ENCODE measurements at regions not wholly inside any gene's neighbourhood (a gene's known extent, or its start where the extent isn't known, plus 50 kb on each side); places are given as distances from the start of the nearest gene placed in this dataset.
A peak's percentile ranks its signal among the peaks of the same experiment; 100 is the strongest.

DNA sequence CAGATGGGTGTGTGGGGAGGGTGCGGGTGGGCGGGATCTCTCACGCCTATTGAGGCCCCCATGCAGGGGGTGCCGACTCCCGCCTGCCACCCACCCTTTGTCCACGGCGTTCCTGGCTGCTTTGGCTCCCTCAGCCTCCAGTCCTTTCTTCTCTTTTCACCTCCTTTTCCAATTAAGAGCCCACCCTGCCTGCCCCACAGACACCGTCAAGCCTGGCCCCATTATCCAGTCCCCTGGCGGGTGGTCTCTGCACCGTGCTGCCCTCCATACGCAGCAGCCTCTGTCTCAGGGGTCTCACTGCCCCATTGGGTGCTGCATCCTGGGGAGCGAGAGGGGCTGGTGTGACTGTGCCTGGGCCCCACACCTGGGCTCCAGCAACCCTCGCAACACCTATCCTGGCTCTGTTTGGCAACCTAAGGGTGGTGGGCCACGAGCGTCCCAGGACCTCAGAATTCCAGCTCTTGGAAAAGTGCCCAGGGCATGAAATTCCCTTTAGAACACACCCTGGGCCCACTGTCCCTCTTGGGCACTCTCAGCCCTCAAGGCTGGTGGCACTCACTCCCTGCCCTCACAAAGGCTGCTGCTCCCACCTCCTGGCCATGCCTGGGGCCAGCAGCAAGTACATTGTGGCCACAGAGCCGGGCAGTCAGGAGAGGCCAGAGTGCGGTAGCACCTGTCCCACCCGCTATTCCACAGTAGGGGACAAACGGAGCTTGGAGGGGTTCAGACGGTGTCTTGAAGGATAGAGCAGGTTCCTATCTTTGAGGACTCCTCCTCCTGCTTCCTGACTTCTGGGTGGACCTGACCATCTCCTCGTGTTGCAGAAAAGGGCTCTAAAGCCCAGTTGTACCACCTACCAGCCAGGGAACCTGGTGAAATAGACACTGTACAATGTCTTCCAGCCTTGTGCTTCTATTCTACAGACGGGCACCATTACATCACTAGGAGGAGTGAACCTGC lies 114.1 kb downstream of the KIF26A start:
- peak in 1 of 2 donors; percentile 29 for DNase-seq
- TF ChIP-seq POLR2A (IDR thresholded peaks at IDR 0.05) (no peak), POLR2AphosphoS5 (IDR thresholded peaks at IDR 0.05) (no peak), EP300 (IDR thresholded peaks at IDR 0.05) (no peak)
- TF ChIP-seq, protein P1, sequence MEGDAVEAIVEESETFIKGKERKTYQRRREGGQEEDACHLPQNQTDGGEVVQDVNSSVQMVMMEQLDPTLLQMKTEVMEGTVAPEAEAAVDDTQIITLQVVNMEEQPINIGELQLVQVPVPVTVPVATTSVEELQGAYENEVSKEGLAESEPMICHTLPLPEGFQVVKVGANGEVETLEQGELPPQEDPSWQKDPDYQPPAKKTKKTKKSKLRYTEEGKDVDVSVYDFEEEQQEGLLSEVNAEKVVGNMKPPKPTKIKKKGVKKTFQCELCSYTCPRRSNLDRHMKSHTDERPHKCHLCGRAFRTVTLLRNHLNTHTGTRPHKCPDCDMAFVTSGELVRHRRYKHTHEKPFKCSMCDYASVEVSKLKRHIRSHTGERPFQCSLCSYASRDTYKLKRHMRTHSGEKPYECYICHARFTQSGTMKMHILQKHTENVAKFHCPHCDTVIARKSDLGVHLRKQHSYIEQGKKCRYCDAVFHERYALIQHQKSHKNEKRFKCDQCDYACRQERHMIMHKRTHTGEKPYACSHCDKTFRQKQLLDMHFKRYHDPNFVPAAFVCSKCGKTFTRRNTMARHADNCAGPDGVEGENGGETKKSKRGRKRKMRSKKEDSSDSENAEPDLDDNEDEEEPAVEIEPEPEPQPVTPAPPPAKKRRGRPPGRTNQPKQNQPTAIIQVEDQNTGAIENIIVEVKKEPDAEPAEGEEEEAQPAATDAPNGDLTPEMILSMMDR (IDR thresholded peaks at IDR 0.05) = peak in 1 of 7 experiments; percentile 19
- intact Hi-C loops (cut with DNase I; ENCODE audit: low total_unique reads) = no loop called here
- no peaks in the 10 kb centered on the region for H3K36me3 ChIP-seq
- no peaks in the 10 kb centered on the region for H3K4me1 ChIP-seq
- 73 to 82% (median 77%) methylated on average over 18 to 22 of the region's 22 CpGs for WGBS, 5 donors
- H3K9me3 ChIP-seq = no peaks in the 10 kb centered on the region
- no peak overlapping the region for H3K27ac ChIP-seq
- no peak overlapping the region for H3K4me3 ChIP-seq
- peaks cover 0 to 8% (median 0%) of the 10 kb centered on the region in 3 donors for H3K27me3 ChIP-seq

DNA sequence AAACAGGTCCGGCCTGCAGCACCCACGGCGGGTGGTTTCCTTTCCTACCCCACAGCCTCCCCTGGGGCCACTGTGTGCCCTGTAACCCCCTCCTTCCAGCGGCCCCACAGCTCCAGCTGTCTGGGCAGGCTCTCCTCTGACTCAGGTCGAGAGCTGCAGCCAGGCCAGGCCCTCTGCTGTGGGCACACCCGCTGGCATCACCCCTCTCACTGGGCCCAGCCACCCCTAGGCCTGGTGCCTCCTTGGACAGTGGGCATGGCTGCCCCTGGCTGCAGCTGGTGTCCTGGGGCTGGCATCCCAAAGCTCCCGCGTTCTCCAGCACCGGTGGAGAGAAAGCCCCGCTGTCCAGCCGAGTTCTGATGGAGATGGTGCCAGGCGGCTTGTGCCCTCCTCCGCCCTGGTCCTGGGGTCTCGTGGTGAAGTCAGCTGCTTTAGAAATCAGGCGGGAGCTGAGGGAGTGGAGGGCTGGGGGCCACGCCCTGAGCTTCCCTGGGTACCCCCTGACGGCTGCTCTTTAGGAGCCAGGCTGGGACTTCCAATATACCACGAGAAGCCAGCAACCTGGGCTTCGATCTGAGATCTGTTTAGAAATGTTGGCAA lies 114.9 kb downstream of the KIF26A start:
- Histone ChIP-seq H3K4me1 (no peaks in the 10 kb centered on the region), H3K9me3 (no peaks in the 10 kb centered on the region), H3K4me3 (no peak overlapping the region), H3K27me3 (peaks cover 0 to 12% (median 0%) of the 10 kb centered on the region in 3 donors), H3K36me3 (no peaks in the 10 kb centered on the region), H3K27ac (no peak overlapping the region)
- TF ChIP-seq POLR2AphosphoS5 (IDR thresholded peaks at IDR 0.05) (no peak), POLR2A (IDR thresholded peaks at IDR 0.05) (no peak), EP300 (IDR thresholded peaks at IDR 0.05) (no peak)
- TF ChIP-seq, protein P1 (IDR thresholded peaks at IDR 0.05) = no peak
- no peak for DNase-seq
- WGBS, 5 donors = 75 to 81% (median 79%) methylated on average over 15 to 19 of the region's 19 CpGs
- intact Hi-C loops (cut with DNase I; ENCODE audit: low total_unique reads) = no loop called here

DNA sequence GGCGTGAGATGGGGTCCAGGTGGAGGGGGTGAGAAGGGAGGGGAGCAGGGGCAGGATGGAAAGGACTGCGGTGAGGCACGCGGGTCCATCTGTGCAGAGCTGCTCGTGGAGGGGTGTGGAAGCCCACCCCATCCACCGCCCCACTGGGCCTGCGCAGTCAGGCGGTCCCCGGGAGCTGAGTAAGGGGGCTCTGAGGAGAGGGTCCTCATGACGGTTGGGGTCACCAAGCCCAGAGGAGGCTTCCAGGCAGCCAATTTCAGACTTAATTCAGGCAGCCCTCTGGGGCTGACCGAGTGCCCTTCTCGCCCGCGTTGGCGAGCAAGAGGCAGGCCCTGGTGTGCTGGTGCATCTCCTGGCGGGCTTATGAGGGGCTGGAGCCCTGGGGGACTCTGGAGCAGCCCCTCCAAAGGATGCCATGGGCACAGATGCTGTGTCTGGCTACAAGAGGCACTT lies 115.5 kb downstream of the KIF26A start:
- H3K36me3 ChIP-seq = no peaks in the 10 kb centered on the region
- H3K27me3 ChIP-seq = peaks cover 0 to 12% (median 0%) of the 10 kb centered on the region in 3 donors
- no peak for DNase-seq
- H3K4me3 ChIP-seq = no peak overlapping the region
- H3K4me1 ChIP-seq = no peaks in the 10 kb centered on the region
- H3K27ac ChIP-seq = no peak overlapping the region
- H3K9me3 ChIP-seq = no peaks in the 10 kb centered on the region
- TF ChIP-seq POLR2AphosphoS5 (IDR thresholded peaks at IDR 0.05) (no peak), POLR2A (IDR thresholded peaks at IDR 0.05) (no peak), EP300 (IDR thresholded peaks at IDR 0.05) (no peak)
- TF ChIP-seq, protein P1 (IDR thresholded peaks at IDR 0.05) = no peak
- intact Hi-C loops (cut with DNase I; ENCODE audit: low total_unique reads) = no loop called here
- WGBS, 5 donors = 72 to 80% (median 77%) methylated on average over 9 to 16 of the region's 16 CpGs

DNA sequence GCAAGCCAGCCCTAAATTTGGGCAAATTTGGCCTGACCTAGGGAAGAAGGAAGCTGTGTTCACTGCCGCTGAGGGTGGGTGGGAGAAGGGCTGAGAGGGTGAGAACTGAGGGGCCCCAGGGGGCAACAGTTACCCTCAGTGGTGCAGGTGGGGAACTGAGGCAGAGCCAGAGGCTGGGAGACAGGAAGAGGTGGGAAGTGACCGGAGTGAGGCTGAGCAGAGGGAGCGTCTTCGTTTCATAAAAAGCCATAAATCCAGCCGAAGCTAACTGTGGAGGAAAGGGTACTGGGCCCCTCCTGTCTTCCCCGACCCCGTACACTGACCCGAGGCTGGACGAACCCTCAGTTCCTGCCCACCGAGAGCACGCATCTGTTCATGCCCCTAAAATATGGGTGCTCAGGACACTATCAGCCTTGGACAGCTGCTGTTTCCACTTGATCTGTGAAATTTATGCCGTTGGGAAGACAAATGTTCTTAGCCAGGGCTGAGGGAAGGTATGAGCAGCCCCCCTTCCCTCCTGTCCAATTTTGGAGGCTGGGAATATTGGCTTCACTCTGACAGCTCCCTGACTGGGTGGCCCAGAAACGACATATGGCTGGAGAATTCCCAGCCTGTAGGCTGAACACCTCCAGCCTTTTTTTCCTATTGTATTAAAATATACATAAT lies 116.5 kb downstream of the KIF26A start:
- Histone ChIP-seq H3K27me3 (peaks cover 0 to 12% (median 0%) of the 10 kb centered on the region in 3 donors), H3K4me3 (no peak overlapping the region), H3K4me1 (no peaks in the 10 kb centered on the region), H3K9me3 (peaks cover 0 to 3% (median 1%) of the 10 kb centered on the region in 4 donors), H3K36me3 (no peaks in the 10 kb centered on the region), H3K27ac (no peak overlapping the region)
- TF ChIP-seq EP300 (IDR thresholded peaks at IDR 0.05) (no peak), POLR2AphosphoS5 (IDR thresholded peaks at IDR 0.05) (no peak), POLR2A (IDR thresholded peaks at IDR 0.05) (no peak)
- TF ChIP-seq, protein P1 (IDR thresholded peaks at IDR 0.05) = no peak
- no peak for DNase-seq
- WGBS, 5 donors = 49 to 67% (median 62%) methylated on average over 10 to 13 of the region's 13 CpGs
- intact Hi-C loops (cut with DNase I; ENCODE audit: low total_unique reads) = no loop called here
